Hematopoietic multipotent progenitor cell (in vitro differentiated cells): ENCODE measurements at regions not wholly inside any gene's neighbourhood (a gene's known extent, or its start where the extent isn't known, plus 50 kb on each side); places are given as distances from the start of the nearest gene placed in this dataset.

Source experiments
- DNase-seq, 3 donors: peaks; one replicate each; pipeline ENCODE4 v3.0.0-alpha.2; 2011 to 2015; ENCODE audit warnings: low read depth in 2 of 3, low spot score in 2 of 3

GRCh38 chr3:64464955-64465354 lies 222.8 kb downstream of the ADAMTS9 start:
- DNase-seq, result no peak

GRCh38 chr3:64463981-64464380 lies 223.8 kb downstream of the ADAMTS9 start:
- no peak for DNase-seq

- peak in 1 of 3 donors; percentile 43 for DNase-seq
Observed at GRCh38 chr3:64462203-64462602, 225.6 kb downstream of the ADAMTS9 start.

GRCh38 chr3:64460877-64461276 lies 226.9 kb downstream of the ADAMTS9 start:
- DNase-seq, result no peak

GRCh38 chr3:64460141-64460730 lies 227.6 kb downstream of the ADAMTS9 start:
- DNase-seq, result no peak

- DNase-seq, result no peak
Observed at GRCh38 chr3:64459711-64460110, 228.1 kb downstream of the ADAMTS9 start.

GRCh38 chr3:64457811-64458210 lies 230.0 kb downstream of the ADAMTS9 start:
- DNase-seq, result no peak

- DNase-seq, result no peak
Observed at GRCh38 chr3:64456674-64457073, 231.1 kb downstream of the ADAMTS9 start.

- no peak for DNase-seq
Observed at GRCh38 chr3:64455351-64455750, 230.1 kb upstream of the PRICKLE2 start.

GRCh38 chr3:64454768-64455167 lies 229.5 kb upstream of the PRICKLE2 start:
- DNase-seq, result no peak

GRCh38 chr3:64454179-64454578 lies 228.9 kb upstream of the PRICKLE2 start:
- no peak for DNase-seq

- no peak for DNase-seq
Observed at GRCh38 chr3:64451283-64452012, 226.2 kb upstream of the PRICKLE2 start.

- DNase-seq, result no peak
Observed at GRCh38 chr3:64450396-64450956, 225.2 kb upstream of the PRICKLE2 start.

- DNase-seq, result no peak
Observed at GRCh38 chr3:64449026-64449425, 223.8 kb upstream of the PRICKLE2 start.

- DNase-seq, result no peak
Observed at GRCh38 chr3:64445944-64446300, 220.7 kb upstream of the PRICKLE2 start.

GRCh38 chr3:64445109-64445943 lies 220.1 kb upstream of the PRICKLE2 start:
- no peak for DNase-seq

GRCh38 chr3:64444490-64445108 lies 219.3 kb upstream of the PRICKLE2 start:
- DNase-seq, result no peak

- DNase-seq, result no peak
Observed at GRCh38 chr3:64443546-64444381, 218.5 kb upstream of the PRICKLE2 start.

- no peak for DNase-seq
Observed at GRCh38 chr3:64441861-64442260, 216.6 kb upstream of the PRICKLE2 start.

GRCh38 chr3:64440498-64440897 lies 215.2 kb upstream of the PRICKLE2 start:
- DNase-seq, result no peak
